ENCODE measurements at regions not wholly inside any gene's neighbourhood (a gene's known extent, or its start where the extent isn't known, plus 50 kb on each side); places are given as distances from the start of the nearest gene placed in this dataset.
"Not testable (repeated sequence)": the region's sequence is repeated elsewhere in the genome, so short reads cannot be mapped to it uniquely, and the experiment has no call there.

GRCh38 chr14:89549381-89550125 is 132.5 kb upstream of the FOXN3 start:
- 92 to 94% methylated on average over 9 to 12 of the region's 12 CpGs for WGBS, 2 experiments (ENCODE audit: insufficient coverage in 1 of 2, insufficient read length in 1 of 2)
- Mint-ChIP-seq H3K36me3 (ENCODE audit: low read depth) (no peaks in the 10 kb centered on the region), H3K9me3 (no peaks in the 10 kb centered on the region), H3K27ac (no peak overlapping the region), H3K27me3 (ENCODE audit: insufficient read depth) (no peaks in the 10 kb centered on the region), H3K4me3 (no peak overlapping the region), H3K4me1 (peaks cover 10% of the 10 kb centered on the region)
- Histone ChIP-seq H3K9me3 (ENCODE audit: control insufficient read depth, low read length) (no peaks in the 10 kb centered on the region), H3K4me3 (ENCODE audit: low read length) (no peak overlapping the region), H3K9ac (ENCODE audit: extremely low read depth, low read length, poor library complexity, severe bottlenecking) (no peak overlapping the region), H3K36me3 (ENCODE audit: control insufficient read depth, insufficient read depth, low read length) (no peaks in the 10 kb centered on the region), H3K4me1 (ENCODE audit: control insufficient read depth, insufficient read depth, low read length) (no peaks in the 10 kb centered on the region), H3K27me3 (ENCODE audit: control insufficient read depth, insufficient read depth, low read length, poor library complexity, severe bottlenecking) (no peaks in the 10 kb centered on the region), H3K27ac (ENCODE audit: low read depth, low read length) (peak overlapping the region; percentile 58)
- TF ChIP-seq CTCF (conservative IDR thresholded peaks at IDR 0.05): no peak
- no peak for DNase-seq

- whole genome bisulfite sequencing, 2 experiments (ENCODE audit: insufficient coverage in 1 of 2, insufficient read length in 1 of 2): 92 to 100% methylated on average over 3 to 4 of the region's 5 CpGs
- H3K4me1 ChIP-seq (ENCODE audit: control insufficient read depth, insufficient read depth, low read length); H3K9ac ChIP-seq (ENCODE audit: extremely low read depth, low read length, poor library complexity, severe bottlenecking); H3K36me3 Mint-ChIP-seq (ENCODE audit: low read depth); H3K27ac Mint-ChIP-seq; H3K4me3 ChIP-seq (ENCODE audit: low read length); H3K27me3 Mint-ChIP-seq (ENCODE audit: insufficient read depth); H3K27me3 ChIP-seq (ENCODE audit: control insufficient read depth, insufficient read depth, low read length, poor library complexity, severe bottlenecking); H3K9me3 Mint-ChIP-seq; H3K36me3 ChIP-seq (ENCODE audit: control insufficient read depth, insufficient read depth, low read length); DNase-seq; H3K27ac ChIP-seq (ENCODE audit: low read depth, low read length); H3K4me3 Mint-ChIP-seq; H3K9me3 ChIP-seq (ENCODE audit: control insufficient read depth, low read length): not testable (repeated sequence)
- peaks cover 14% of the 10 kb centered on the region for H3K4me1 Mint-ChIP-seq
These were observed 130.0 kb upstream of the FOXN3 start for GRCh38 chr14:89547047-89547446.

GRCh38 chr14:89544636-89545301 is 127.7 kb upstream of the FOXN3 start:
- no peaks in the 10 kb centered on the region for H3K36me3 ChIP-seq (ENCODE audit: control insufficient read depth, insufficient read depth, low read length)
- peak overlapping the region; percentile 36 for H3K27ac Mint-ChIP-seq
- H3K36me3 Mint-ChIP-seq (ENCODE audit: low read depth): no peaks in the 10 kb centered on the region
- H3K4me1 Mint-ChIP-seq: peaks cover 9% of the 10 kb centered on the region
- no peak for DNase-seq
- H3K27me3 Mint-ChIP-seq (ENCODE audit: insufficient read depth): no peaks in the 10 kb centered on the region
- 95 to 99% methylated on average over 4 to 6 of the region's 6 CpGs for WGBS, 2 experiments (ENCODE audit: insufficient coverage in 1 of 2, insufficient read length in 1 of 2)
- H3K27me3 ChIP-seq (ENCODE audit: control insufficient read depth, insufficient read depth, low read length, poor library complexity, severe bottlenecking): no peaks in the 10 kb centered on the region
- no peak overlapping the region for H3K9ac ChIP-seq (ENCODE audit: extremely low read depth, low read length, poor library complexity, severe bottlenecking)
- no peak overlapping the region for H3K4me3 ChIP-seq (ENCODE audit: low read length)
- H3K4me3 Mint-ChIP-seq: no peak overlapping the region
- H3K4me1 ChIP-seq (ENCODE audit: control insufficient read depth, insufficient read depth, low read length): no peaks in the 10 kb centered on the region
- H3K27ac ChIP-seq (ENCODE audit: low read depth, low read length): no peak overlapping the region
- no peaks in the 10 kb centered on the region for H3K9me3 Mint-ChIP-seq
- TF ChIP-seq CTCF (conservative IDR thresholded peaks at IDR 0.05): no peak
- H3K9me3 ChIP-seq (ENCODE audit: control insufficient read depth, low read length): no peaks in the 10 kb centered on the region
